ENCODE measurements at regions not wholly inside any gene's neighbourhood (a gene's known extent, or its start where the extent isn't known, plus 50 kb on each side); places are given as distances from the start of the nearest gene placed in this dataset.

DNA sequence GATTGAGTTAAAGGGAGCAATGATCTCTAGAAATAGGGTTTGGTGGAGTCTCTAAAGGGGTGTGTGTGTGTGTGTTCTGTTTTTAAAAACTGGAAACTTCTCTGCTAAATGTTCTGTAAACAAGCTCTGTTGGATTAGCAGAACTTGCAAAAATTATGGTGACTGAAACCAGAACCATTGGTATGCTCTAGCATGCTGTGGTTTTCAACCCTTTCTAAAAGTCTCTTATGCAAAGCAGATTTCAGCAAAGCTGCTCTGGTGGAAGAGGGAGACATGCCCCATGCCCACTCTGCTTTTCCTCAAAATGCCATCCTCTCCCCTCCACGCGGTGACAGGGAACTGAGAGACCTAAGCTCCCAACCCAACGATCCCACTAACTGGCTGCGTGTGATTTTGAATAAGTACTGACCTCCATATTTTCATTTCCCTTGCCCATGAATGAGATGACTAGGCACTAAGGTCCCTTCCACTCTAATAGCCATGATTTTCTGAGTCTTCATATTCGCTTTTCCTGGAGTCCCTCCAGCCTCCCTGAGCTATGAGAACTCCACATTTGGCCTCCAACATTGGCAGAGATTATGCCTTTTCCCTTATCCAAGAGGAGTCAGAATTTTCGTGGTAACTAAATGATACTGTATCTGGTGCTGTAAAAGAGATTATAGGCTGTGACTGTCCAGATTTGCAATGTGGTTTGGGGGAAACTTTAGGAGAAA lies 117.3 kb upstream of the PALS2 start:
- TF ChIP-seq, protein P1, sequence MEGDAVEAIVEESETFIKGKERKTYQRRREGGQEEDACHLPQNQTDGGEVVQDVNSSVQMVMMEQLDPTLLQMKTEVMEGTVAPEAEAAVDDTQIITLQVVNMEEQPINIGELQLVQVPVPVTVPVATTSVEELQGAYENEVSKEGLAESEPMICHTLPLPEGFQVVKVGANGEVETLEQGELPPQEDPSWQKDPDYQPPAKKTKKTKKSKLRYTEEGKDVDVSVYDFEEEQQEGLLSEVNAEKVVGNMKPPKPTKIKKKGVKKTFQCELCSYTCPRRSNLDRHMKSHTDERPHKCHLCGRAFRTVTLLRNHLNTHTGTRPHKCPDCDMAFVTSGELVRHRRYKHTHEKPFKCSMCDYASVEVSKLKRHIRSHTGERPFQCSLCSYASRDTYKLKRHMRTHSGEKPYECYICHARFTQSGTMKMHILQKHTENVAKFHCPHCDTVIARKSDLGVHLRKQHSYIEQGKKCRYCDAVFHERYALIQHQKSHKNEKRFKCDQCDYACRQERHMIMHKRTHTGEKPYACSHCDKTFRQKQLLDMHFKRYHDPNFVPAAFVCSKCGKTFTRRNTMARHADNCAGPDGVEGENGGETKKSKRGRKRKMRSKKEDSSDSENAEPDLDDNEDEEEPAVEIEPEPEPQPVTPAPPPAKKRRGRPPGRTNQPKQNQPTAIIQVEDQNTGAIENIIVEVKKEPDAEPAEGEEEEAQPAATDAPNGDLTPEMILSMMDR (IDR thresholded peaks at IDR 0.05) = no peak
- TF ChIP-seq POLR2A (IDR thresholded peaks at IDR 0.05) = no peak
